ENCODE measurements at regions not wholly inside any gene's neighbourhood (a gene's known extent, or its start where the extent isn't known, plus 50 kb on each side); places are given as distances from the start of the nearest gene placed in this dataset.
A peak's percentile ranks its signal among the peaks of the same experiment; 100 is the strongest.

- DNase-seq = no peak
Measured at GRCh38 chr1:98054786-98055185, 134.0 kb upstream of the DPYD start.

GRCh38 chr1:98054367-98054701, 133.5 kb upstream of the DPYD start:
- DNase-seq = no peak

GRCh38 chr1:98053471-98054366, 132.9 kb upstream of the DPYD start:
- peak; percentile 86 for DNase-seq

- DNase-seq = peak; percentile 87
Measured at GRCh38 chr1:98051065-98051675, 130.3 kb upstream of the DPYD start.

- DNase-seq = no peak
Measured at GRCh38 chr1:98049370-98050135, 128.7 kb upstream of the DPYD start.

- DNase-seq = no peak
Measured at GRCh38 chr1:98048751-98049325, 128.0 kb upstream of the DPYD start.

- peak; percentile 80 for DNase-seq
Measured at GRCh38 chr1:98048244-98048643, 127.4 kb upstream of the DPYD start.

GRCh38 chr1:98047171-98047570, 126.3 kb upstream of the DPYD start:
- DNase-seq = no peak

GRCh38 chr1:98045767-98046641, 125.2 kb upstream of the DPYD start:
- DNase-seq = peak; percentile 62

GRCh38 chr1:98045211-98045766, 124.5 kb upstream of the DPYD start:
- peak; percentile 57 for DNase-seq

- peak; percentile 56 for DNase-seq
Measured at GRCh38 chr1:98044766-98045165, 123.9 kb upstream of the DPYD start.

GRCh38 chr1:98044071-98044697, 123.3 kb upstream of the DPYD start:
- DNase-seq = peak; percentile 56

- DNase-seq = no peak
Measured at GRCh38 chr1:98035602-98036002, 114.8 kb upstream of the DPYD start.

GRCh38 chr1:98034505-98034904, 113.7 kb upstream of the DPYD start:
- no peak for DNase-seq

- DNase-seq = no peak
Measured at GRCh38 chr1:98032958-98033357, 112.1 kb upstream of the DPYD start.

GRCh38 chr1:98030976-98031375, 110.1 kb upstream of the DPYD start:
- no peak for DNase-seq

GRCh38 chr1:98030483-98030882, 109.6 kb upstream of the DPYD start:
- no peak for DNase-seq

- no peak for DNase-seq
Measured at GRCh38 chr1:98028800-98029199, 108.0 kb upstream of the DPYD start.

GRCh38 chr1:98027103-98027705, 106.4 kb upstream of the DPYD start:
- DNase-seq = no peak

GRCh38 chr1:98025858-98026257, 105.0 kb upstream of the DPYD start:
- no peak for DNase-seq

GRCh38 chr1:98021126-98021525, 100.3 kb upstream of the DPYD start:
- no peak for DNase-seq

Measured in activated CD8-positive, alpha-beta memory T cell treated with anti-CD3 and anti-CD28 coated beads for 24 hours (primary cell).